Osteocyte (in vitro differentiated cells): ENCODE measurements at regions not wholly inside any gene's neighbourhood (a gene's known extent, or its start where the extent isn't known, plus 50 kb on each side); places are given as distances from the start of the nearest gene placed in this dataset.

Experiments used
- DNase-seq: peaks from one replicate; pipeline ENCODE4 v3.0.0; 2021; ENCODE audit warnings: mixed read lengths; ENCODE audit not compliant: unreplicated experiment; ENCODE audit errors: extremely low spot score
- H3K27ac Mint-ChIP-seq: one replicate; pipeline ENCODE4 v1.8.0; 2021; ENCODE audit warnings: mild to moderate bottlenecking, mixed read lengths; ENCODE audit not compliant: unreplicated experiment
- H3K27me3 Mint-ChIP-seq: one replicate; pipeline ENCODE4 v1.8.0; 2021; ENCODE audit warnings: mixed read lengths; ENCODE audit not compliant: unreplicated experiment
- H3K36me3 Mint-ChIP-seq: one replicate; pipeline ENCODE4 v1.8.0; 2021; ENCODE audit warnings: mixed read lengths; ENCODE audit not compliant: unreplicated experiment
- H3K4me1 Mint-ChIP-seq: one replicate; pipeline ENCODE4 v1.8.0; 2021; ENCODE audit warnings: mixed read lengths; ENCODE audit not compliant: unreplicated experiment
- H3K4me3 Mint-ChIP-seq: one replicate; pipeline ENCODE4 v1.8.0; 2021; ENCODE audit warnings: mild to moderate bottlenecking, moderate library complexity, mixed read lengths; ENCODE audit not compliant: unreplicated experiment
- H3K9me3 Mint-ChIP-seq: one replicate; pipeline ENCODE4 v1.8.0; 2021; ENCODE audit warnings: mixed read lengths; ENCODE audit not compliant: unreplicated experiment
- CTCF ChIP-seq: fragments of 200-600 bp; sonication (generic); IDR thresholded peaks from 2 replicates; pipeline ENCODE4 v1.5.0; 2021; ENCODE audit warnings: antibody characterized with exemption, mild to moderate bottlenecking, moderate library complexity

GRCh38 chr20:52295556-52295955 is 104.0 kb upstream of the ZFP64 start:
- Mint-ChIP-seq H3K4me3 (no peak overlapping the region), H3K9me3 (no peaks in the 10 kb centered on the region), H3K27me3 (no peaks in the 10 kb centered on the region), H3K4me1 (no peaks in the 10 kb centered on the region), H3K27ac (no peak overlapping the region), H3K36me3 (no peaks in the 10 kb centered on the region)
- TF ChIP-seq CTCF, result no peak
- DNase-seq, result no peak

DNA sequence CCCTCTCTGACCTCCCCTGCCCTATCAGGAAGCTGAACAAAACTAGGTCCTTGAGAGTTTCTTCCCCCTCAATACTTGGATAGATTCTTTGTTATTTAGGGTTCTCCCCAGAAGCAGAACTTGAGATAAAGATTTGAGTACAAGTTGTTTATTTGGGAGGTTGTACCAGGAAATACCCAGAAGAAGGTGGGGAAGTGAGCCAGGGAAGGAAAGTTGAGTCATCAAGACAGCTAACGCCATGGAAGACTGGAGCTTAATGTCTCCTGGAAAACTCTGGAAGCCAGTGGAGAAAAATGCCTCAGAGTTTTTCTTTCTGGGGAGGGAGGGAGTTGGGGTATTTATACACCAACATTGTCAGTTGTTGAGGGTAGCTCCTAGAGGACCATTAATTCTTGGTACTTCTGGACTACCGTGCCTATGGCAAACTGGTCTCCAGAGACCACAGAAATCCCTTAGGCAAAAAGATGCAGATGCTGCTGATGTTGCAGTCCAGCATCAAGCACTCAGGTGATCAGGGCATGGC is 102.6 kb upstream of the ZFP64 start:
- Mint-ChIP-seq H3K4me3 (no peak overlapping the region), H3K36me3 (no peaks in the 10 kb centered on the region), H3K4me1 (no peaks in the 10 kb centered on the region), H3K9me3 (no peaks in the 10 kb centered on the region), H3K27me3 (no peaks in the 10 kb centered on the region), H3K27ac (no peak overlapping the region)
- no peak for DNase-seq
- TF ChIP-seq CTCF, result no peak

- Mint-ChIP-seq H3K36me3 (no peaks in the 10 kb centered on the region), H3K27me3 (peaks cover 4% of the 10 kb centered on the region), H3K9me3 (no peaks in the 10 kb centered on the region), H3K4me1 (no peaks in the 10 kb centered on the region), H3K4me3 (no peak overlapping the region), H3K27ac (no peak overlapping the region)
- no peak for TF ChIP-seq CTCF
- no peak for DNase-seq
These were observed 99.5 kb upstream of the ZFP64 start for GRCh38 chr20:52291109-52291508.

- peaks cover 4% of the 10 kb centered on the region for H3K27me3 Mint-ChIP-seq
- no peak for DNase-seq
- no peaks in the 10 kb centered on the region for H3K4me1 Mint-ChIP-seq
- TF ChIP-seq CTCF, result no peak
- no peak overlapping the region for H3K4me3 Mint-ChIP-seq
- no peaks in the 10 kb centered on the region for H3K36me3 Mint-ChIP-seq
- no peak overlapping the region for H3K27ac Mint-ChIP-seq
- H3K9me3 Mint-ChIP-seq, result no peaks in the 10 kb centered on the region
These were observed 99.0 kb upstream of the ZFP64 start for GRCh38 chr20:52290569-52290968.

GRCh38 chr20:52289956-52290565 is 98.5 kb upstream of the ZFP64 start:
- no peaks in the 10 kb centered on the region for H3K4me1 Mint-ChIP-seq
- H3K27me3 Mint-ChIP-seq, result peaks cover 4% of the 10 kb centered on the region
- H3K9me3 Mint-ChIP-seq, result no peaks in the 10 kb centered on the region
- no peaks in the 10 kb centered on the region for H3K36me3 Mint-ChIP-seq
- no peak overlapping the region for H3K4me3 Mint-ChIP-seq
- DNase-seq, result no peak
- TF ChIP-seq CTCF, result no peak
- H3K27ac Mint-ChIP-seq, result no peak overlapping the region
